Fibroblast of peridontal ligament (primary cell): ENCODE measurements at regions not wholly inside any gene's neighbourhood (a gene's known extent, or its start where the extent isn't known, plus 50 kb on each side); places are given as distances from the start of the nearest gene placed in this dataset.
"Not testable (repeated sequence)": the region's sequence is repeated elsewhere in the genome, so short reads cannot be mapped to it uniquely, and the experiment has no call there.

Source experiments
- DNase-seq: peaks from one replicate; pipeline ENCODE4 v3.0.0-alpha.2; 2010; ENCODE audit errors: extremely low read depth

GRCh38 chr12:89829434-89829975 is 120.9 kb upstream of the ATP2B1 start:
- DNase-seq: no peak

GRCh38 chr12:89828575-89828974 is 119.9 kb upstream of the ATP2B1 start:
- no peak for DNase-seq

GRCh38 chr12:89827592-89827991 is 119.0 kb upstream of the ATP2B1 start:
- DNase-seq: no peak

DNA sequence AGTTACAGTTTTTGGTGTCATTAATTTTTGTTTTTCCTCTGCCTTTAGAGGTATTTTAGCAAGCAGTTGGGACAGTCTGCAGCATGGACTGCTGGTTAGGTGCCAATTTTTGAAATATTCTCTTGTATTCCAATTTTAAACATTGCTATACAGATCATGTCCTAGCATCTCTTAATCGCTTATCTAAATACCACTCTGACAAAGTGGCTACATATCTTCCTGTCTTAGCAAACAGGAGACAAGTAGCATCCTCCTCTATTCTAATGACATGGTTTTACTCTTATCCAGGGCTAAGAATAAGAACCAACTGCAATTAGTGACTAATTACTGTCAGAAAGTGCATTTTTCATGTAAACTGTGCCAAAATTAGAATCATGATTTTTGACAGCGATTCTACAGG is 117.8 kb upstream of the ATP2B1 start:
- no peak for DNase-seq

- no peak for DNase-seq
These were observed 117.2 kb upstream of the ATP2B1 start for GRCh38 chr12:89825591-89826449.

DNA sequence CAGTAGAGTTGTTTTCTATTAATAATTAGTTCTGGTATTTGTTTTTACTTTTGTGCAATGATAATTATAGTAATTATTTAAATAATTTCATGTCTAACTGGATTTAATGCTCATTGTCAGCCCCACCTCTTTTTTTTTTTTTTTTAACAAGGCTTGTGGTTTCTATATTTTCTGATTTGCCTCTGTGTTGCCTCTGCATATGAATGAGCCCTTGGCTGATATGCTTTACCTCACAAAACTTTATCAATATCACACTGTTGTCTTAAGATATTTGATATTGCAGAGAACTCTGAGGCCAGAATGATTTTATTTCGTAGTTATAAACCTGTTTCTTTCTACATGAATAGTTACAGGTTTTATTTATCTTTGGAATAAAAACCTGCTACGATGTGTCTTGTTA is 116.2 kb upstream of the ATP2B1 start:
- no peak for DNase-seq

- not testable (repeated sequence) for DNase-seq
These were observed 114.4 kb upstream of the ATP2B1 start for GRCh38 chr12:89822992-89823391.

- DNase-seq: no peak
These were observed 113.3 kb upstream of the ATP2B1 start for GRCh38 chr12:89821896-89822295.

DNA sequence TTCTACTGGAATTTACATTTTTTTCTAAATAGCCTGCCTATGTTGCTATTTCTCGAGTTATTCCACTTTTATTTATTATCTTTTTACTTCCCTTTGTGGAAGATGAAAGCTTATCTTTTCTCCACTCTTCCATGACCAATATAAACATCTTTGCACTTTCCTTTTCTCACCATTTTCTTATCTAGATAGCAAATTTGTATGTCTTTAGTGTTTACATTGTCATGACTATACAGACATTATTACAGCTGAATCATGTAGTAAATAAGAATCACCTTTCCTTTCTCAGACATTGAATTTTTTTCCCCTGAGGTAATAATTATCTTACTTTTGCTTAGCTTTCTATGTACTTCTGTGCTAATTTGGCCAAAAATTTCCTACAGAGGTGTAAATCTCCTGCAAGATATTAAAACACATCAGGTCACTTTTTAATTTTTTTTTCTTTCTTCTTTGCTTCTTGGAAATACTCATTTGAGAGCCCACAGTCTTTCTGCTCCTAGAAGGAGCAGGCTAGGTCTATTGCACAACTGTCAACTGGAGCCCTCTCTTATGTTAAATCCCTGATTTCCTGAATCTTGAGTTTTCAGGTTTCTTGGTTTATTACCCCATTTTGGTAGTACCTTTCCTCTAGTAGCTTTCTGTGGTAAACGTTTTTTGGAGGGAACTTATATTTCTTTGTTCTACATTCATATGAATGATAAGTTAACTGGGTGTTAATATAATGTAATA is 109.0 kb upstream of the ATP2B1 start:
- no peak for DNase-seq

- no peak for DNase-seq
These were observed 106.6 kb upstream of the ATP2B1 start for GRCh38 chr12:89815225-89815624.

- DNase-seq: no peak
These were observed 94.8 kb upstream of the ATP2B1 start for GRCh38 chr12:89803412-89803811.

- no peak for DNase-seq
These were observed 92.6 kb upstream of the ATP2B1 start for GRCh38 chr12:89801284-89801683.

DNA sequence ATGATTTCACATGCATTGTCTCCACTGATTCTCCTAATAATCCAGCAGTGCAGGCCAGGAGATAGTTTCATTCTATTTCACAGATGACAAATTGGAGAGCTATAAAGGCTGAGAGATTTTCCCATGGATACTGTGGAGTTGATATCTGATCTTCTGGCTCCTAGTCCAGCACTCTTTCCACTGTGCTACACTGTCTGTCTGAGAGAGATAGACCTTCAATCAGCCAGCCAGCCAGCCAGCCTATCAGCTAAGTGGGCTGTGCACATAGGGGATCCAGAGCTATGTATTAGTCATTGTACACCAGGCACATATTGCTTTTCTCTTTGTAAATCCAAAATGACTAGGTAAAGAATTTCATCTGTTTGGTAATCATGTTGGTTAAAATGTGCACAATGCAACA is 91.8 kb upstream of the ATP2B1 start:
- DNase-seq: no peak

DNA sequence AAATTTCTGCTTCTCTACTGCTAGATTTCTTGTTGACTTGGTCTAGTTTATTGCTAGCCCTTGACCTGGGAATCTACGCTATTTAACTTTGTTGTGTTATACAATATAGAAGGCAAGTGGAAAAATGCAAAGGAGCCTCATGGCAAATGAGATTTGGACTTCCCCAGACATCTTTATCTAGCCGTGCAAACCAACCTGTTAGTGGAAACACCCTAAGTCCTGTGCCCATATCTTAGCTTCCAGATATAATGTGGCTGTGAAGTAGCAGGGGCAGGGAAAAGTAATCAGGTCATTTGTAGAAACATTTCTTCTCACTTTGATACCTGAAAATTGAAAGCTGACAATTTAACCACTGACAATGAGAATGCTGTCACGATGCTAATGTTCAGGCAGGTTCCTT is 90.7 kb upstream of the ATP2B1 start:
- no peak for DNase-seq

DNA sequence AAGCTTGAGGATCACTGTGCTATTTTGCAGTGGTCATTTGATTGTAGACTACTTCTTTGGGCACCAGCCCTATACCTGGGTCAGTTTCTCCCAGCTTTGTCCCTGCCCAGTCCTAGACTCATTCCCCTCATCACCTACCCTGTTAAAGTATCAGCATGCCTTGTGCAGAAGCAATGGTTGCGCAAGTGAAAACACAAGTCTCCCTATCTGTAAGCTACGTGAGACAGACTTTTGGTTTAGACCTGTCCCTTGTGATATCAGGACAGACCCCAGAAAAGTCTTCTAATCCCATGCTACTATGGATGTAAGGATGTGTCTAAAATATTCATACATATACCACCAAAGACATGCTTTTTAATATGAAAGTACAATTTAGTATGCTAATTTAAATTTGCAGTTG is 88.8 kb upstream of the ATP2B1 start:
- DNase-seq: no peak

GRCh38 chr12:89796798-89797382 is 88.3 kb upstream of the ATP2B1 start:
- DNase-seq: no peak

GRCh38 chr12:89793946-89794345 is 85.3 kb upstream of the ATP2B1 start:
- no peak for DNase-seq

DNA sequence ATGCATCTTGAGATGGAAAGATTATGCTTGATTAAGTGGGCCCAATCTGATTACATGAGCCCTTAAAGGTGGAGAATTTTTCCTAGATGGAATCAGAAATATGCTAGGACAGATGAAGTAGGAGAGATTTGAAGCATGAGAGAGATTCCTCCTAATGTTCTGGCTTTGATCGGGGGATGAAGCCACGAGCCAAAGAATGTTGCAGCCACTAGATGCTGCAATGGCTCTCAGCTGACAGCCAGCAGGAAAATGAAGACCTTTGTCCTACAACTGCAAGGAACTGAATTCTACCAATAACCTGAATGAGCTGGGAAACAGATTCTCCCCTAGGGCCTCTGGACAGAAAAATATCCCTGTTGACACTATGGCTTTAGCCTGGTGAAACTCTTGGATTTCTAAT is 82.6 kb upstream of the ATP2B1 start:
- no peak for DNase-seq

- peak; percentile 50 for DNase-seq
These were observed 81.2 kb upstream of the ATP2B1 start for GRCh38 chr12:89789862-89790261.

DNA sequence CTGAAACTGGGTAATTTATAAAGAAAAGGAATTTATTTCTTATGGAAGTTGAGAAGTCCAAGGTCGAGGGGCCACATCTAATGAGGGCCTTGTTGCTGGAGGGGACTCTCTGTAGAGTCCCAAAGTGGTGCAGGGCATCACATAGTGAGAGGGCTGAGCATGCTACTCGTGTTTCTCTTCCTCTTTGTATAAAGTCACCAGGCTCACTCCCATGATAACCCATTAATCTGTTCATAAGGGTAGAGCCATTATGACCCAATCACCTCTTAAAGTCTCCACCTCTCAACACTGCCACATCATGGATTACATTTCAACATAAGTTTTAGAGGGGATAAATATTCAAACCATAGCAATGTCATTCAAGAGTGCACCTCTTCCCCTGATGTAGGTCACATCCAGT is 79.1 kb upstream of the ATP2B1 start:
- no peak for DNase-seq

GRCh38 chr12:89786177-89786810 is 77.7 kb upstream of the ATP2B1 start:
- no peak for DNase-seq
